Upper lobe of left lung (tissue), 4 donors: ENCODE measurements at regions not wholly inside any gene's neighbourhood (a gene's known extent, or its start where the extent isn't known, plus 50 kb on each side); places are given as distances from the start of the nearest gene placed in this dataset.

Experiments used
- POLR2A ChIP-seq, 4 donors: fragments of 450-650 bp; IDR thresholded peaks; one replicate each; pipeline ENCODE4 v1.5.1; 2016 to 2017; ENCODE audit warnings: antibody characterized with exemption in 4 of 4, mild to moderate bottlenecking in 2 of 4
- TF ChIP-seq, protein P1 (sequence below), 6 experiments: fragments of 450-650 bp in 4 of 6; fragments of 200-600 bp in 2 of 6; sonication (generic) in 2 of 6; IDR thresholded peaks; one replicate each; pipeline ENCODE4 v1.5.1; 2016 to 2019; ENCODE audit warnings: antibody characterized with exemption in 6 of 6

DNA sequence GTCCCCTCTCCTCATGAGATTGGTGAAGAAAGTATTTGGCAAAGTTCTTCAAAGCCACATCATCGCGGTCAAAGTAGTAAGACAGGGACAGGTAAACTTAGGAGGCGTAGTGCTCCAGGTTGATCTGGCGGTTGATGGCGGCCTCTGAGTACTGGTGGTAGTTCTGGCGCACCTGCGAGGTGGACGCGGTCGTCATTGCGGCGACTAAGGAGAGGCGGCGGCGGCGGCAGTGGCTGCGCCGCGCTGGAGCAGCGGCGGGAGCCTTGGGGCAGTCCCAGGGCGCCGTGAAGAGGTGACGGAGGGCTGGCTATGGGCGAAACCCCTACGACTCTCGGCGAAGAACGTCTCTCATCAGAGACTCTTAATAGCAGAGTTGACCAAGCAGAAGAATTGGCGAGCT, 107.2 kb upstream of the UBE2E3 start:
- TF ChIP-seq, protein P1, sequence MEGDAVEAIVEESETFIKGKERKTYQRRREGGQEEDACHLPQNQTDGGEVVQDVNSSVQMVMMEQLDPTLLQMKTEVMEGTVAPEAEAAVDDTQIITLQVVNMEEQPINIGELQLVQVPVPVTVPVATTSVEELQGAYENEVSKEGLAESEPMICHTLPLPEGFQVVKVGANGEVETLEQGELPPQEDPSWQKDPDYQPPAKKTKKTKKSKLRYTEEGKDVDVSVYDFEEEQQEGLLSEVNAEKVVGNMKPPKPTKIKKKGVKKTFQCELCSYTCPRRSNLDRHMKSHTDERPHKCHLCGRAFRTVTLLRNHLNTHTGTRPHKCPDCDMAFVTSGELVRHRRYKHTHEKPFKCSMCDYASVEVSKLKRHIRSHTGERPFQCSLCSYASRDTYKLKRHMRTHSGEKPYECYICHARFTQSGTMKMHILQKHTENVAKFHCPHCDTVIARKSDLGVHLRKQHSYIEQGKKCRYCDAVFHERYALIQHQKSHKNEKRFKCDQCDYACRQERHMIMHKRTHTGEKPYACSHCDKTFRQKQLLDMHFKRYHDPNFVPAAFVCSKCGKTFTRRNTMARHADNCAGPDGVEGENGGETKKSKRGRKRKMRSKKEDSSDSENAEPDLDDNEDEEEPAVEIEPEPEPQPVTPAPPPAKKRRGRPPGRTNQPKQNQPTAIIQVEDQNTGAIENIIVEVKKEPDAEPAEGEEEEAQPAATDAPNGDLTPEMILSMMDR (IDR thresholded peaks at IDR 0.05): no peak
- no peak for TF ChIP-seq POLR2A (IDR thresholded peaks at IDR 0.05)
